Left lung (tissue), 4 donors: ENCODE measurements at regions not wholly inside any gene's neighbourhood (a gene's known extent, or its start where the extent isn't known, plus 50 kb on each side); places are given as distances from the start of the nearest gene placed in this dataset.

ENCODE experiments used
- ATAC-seq: fragments of 200-7000 bp; cut with Tn5 transposase; one replicate; pipeline ENCODE4 v1.9.1; 2020; ENCODE audit warnings: moderate library complexity
- DNase-seq, 4 donors: peaks; one replicate each; pipeline ENCODE4 v3.0.0-alpha.2; 2013 to 2020
- H3K27ac ChIP-seq, 2 donors: fragments of 200-600 bp; sonication (generic) in 1 of 2; one replicate each; pipeline versions ENCODE4 v1.5.0 to v1.8.0; 2020 to 2021
- H3K27me3 ChIP-seq, 2 donors: fragments of 200-600 bp; sonication (generic) in 1 of 2; one replicate each; pipeline versions ENCODE4 v1.5.0 to v1.8.0; 2020 to 2021
- H3K36me3 ChIP-seq, 2 donors: fragments of 200-600 bp; sonication (generic) in 1 of 2; one replicate each; pipeline versions ENCODE4 v1.5.0 to v1.8.0; 2020 to 2021
- H3K4me1 ChIP-seq, 2 donors: fragments of 200-600 bp; one replicate each; pipeline ENCODE4 v1.8.0; 2021
- H3K4me3 ChIP-seq, 2 donors: fragments of 200-600 bp; sonication (generic) in 1 of 2; one replicate each; pipeline versions ENCODE4 v1.5.0 to v1.8.0; 2020 to 2021; ENCODE audit warnings: mild to moderate bottlenecking in 1 of 2
- H3K9me3 ChIP-seq, 2 donors: fragments of 200-600 bp; sonication (generic) in 1 of 2; one replicate each; pipeline versions ENCODE4 v1.5.0 to v1.8.0; 2020 to 2021
- intact Hi-C, 2 donors: fragments of 100-400 bp; cut with DNase I; formaldehyde crosslinking; loops; one replicate each; pipeline versions ENCODE4 v1.11.2 to v1.14.2; 2022
- TF ChIP-seq, protein P1 (sequence below), 2 donors: fragments of 200-600 bp; sonication (generic) in 1 of 2; IDR thresholded peaks; one replicate each; pipeline versions ENCODE4 v1.5.0 to v1.8.0; 2021; ENCODE audit warnings: antibody characterized with exemption in 2 of 2
- donor health status: DM: no; HTN: yes; CAD: no.
- donor health status: DM: no; HTN: no; CAD: no.

DNA sequence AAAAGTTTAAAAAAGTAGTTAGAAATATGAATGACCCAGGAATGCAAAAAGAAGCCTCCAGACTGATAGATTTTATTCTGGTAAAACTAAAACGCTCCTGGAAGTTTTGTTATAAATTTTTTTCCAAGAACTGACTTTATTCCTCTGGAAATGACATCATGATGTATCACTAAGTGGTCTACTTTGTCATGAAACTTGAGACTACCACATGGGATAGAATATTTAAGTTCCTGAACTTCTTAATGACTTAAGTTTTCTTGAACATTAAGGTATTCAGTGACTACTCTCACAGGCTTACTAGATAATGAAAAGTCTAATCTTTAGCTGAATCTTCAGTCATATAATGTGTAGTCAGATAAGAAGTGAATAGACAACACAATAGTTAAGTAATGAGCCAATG lies 842.2 kb downstream of the USP25 start:
- Histone ChIP-seq H3K36me3 (no peaks in the 10 kb centered on the region), H3K9me3 (no peaks in the 10 kb centered on the region), H3K4me3 (no peak overlapping the region), H3K4me1 (no peaks in the 10 kb centered on the region), H3K27ac (no peak overlapping the region), H3K27me3 (no peaks in the 10 kb centered on the region)
- intact Hi-C loops, result no loop called here
- no peak for DNase-seq
- TF ChIP-seq, protein P1, sequence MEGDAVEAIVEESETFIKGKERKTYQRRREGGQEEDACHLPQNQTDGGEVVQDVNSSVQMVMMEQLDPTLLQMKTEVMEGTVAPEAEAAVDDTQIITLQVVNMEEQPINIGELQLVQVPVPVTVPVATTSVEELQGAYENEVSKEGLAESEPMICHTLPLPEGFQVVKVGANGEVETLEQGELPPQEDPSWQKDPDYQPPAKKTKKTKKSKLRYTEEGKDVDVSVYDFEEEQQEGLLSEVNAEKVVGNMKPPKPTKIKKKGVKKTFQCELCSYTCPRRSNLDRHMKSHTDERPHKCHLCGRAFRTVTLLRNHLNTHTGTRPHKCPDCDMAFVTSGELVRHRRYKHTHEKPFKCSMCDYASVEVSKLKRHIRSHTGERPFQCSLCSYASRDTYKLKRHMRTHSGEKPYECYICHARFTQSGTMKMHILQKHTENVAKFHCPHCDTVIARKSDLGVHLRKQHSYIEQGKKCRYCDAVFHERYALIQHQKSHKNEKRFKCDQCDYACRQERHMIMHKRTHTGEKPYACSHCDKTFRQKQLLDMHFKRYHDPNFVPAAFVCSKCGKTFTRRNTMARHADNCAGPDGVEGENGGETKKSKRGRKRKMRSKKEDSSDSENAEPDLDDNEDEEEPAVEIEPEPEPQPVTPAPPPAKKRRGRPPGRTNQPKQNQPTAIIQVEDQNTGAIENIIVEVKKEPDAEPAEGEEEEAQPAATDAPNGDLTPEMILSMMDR (IDR thresholded peaks at IDR 0.05), result no peak
- ATAC-seq, result no peak

DNA sequence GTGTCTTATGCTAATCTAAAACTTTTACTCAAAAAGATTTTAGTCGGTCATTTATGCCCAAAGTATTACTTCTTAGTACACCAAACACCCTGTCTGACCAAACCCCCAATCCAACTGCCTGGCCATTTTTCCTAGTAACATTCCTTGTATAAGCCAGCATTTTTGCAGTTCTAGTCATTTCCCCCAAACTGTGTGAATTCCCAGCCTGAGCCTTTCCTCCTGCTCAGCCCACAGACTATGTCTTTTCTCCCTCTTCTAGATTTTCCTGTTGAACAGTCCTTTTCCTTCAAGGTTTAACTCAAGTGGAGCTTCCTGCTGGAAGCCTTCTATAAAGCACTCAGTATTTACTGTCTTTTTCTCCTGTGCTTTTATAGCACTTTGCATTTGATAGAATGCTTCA lies 843.8 kb downstream of the USP25 start:
- H3K4me3 ChIP-seq, result no peak overlapping the region
- H3K36me3 ChIP-seq, result no peaks in the 10 kb centered on the region
- no peak overlapping the region for H3K27ac ChIP-seq
- DNase-seq (no peak), ATAC-seq (peak; percentile 26)
- no peaks in the 10 kb centered on the region for H3K4me1 ChIP-seq
- TF ChIP-seq, protein P1 (IDR thresholded peaks at IDR 0.05), result no peak
- intact Hi-C loops, result no loop called here
- no peaks in the 10 kb centered on the region for H3K9me3 ChIP-seq
- H3K27me3 ChIP-seq, result no peaks in the 10 kb centered on the region

DNA sequence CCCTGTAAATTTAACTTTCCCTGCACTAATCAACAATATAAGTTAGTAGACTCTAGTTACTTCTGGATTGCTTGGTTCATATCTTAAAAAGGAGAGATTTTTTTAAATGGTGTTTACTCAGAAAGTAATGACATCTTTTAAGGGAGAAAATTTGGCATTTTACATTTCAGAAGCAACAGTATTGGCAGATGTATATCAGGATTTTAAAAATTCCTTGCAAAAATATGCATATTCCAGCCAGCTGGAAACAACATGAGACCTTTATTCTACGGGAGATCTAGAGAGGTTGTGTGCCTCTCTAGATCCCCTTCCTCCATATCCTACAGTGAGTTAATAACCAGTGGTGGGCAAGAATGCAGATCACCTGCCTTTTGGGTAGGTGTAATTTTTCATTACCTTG lies 848.2 kb downstream of the USP25 start:
- DNase-seq (no peak), ATAC-seq (no peak)
- Histone ChIP-seq H3K9me3 (no peaks in the 10 kb centered on the region), H3K4me1 (peaks cover 0 to 6% of the 10 kb centered on the region in 2 donors), H3K4me3 (no peak overlapping the region), H3K27me3 (no peaks in the 10 kb centered on the region), H3K36me3 (no peaks in the 10 kb centered on the region), H3K27ac (no peak overlapping the region)
- TF ChIP-seq, protein P1 (IDR thresholded peaks at IDR 0.05), result no peak
- intact Hi-C loops, result no loop called here

DNA sequence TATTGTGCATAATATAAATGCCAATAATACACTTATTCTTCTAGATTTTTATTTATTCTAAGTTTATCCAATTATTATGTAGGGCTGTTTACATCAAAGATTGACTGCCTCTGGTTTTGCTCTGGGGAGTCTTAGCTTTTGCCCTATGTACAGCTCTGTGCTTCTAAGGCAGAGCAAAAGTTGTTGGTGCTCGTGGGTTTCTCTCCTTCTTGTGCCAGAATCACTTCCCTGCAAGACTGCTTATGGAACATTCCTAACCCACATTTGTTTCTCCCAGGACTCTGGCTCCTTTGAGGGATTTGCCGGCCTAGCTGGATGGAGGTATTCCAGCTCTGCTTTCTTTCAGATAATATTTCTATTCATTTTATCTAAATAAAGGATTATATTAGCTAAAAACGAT lies 849.1 kb downstream of the USP25 start:
- ATAC-seq (no peak), DNase-seq (peak in 1 of 4 donors; percentile 26)
- H3K36me3 ChIP-seq, result no peaks in the 10 kb centered on the region
- no peaks in the 10 kb centered on the region for H3K27me3 ChIP-seq
- H3K4me3 ChIP-seq, result no peak overlapping the region
- no peak overlapping the region for H3K27ac ChIP-seq
- H3K4me1 ChIP-seq, result peaks cover 0 to 6% of the 10 kb centered on the region in 2 donors
- TF ChIP-seq, protein P1 (IDR thresholded peaks at IDR 0.05), result no peak
- no peaks in the 10 kb centered on the region for H3K9me3 ChIP-seq
- intact Hi-C loops, result no loop called here

DNA sequence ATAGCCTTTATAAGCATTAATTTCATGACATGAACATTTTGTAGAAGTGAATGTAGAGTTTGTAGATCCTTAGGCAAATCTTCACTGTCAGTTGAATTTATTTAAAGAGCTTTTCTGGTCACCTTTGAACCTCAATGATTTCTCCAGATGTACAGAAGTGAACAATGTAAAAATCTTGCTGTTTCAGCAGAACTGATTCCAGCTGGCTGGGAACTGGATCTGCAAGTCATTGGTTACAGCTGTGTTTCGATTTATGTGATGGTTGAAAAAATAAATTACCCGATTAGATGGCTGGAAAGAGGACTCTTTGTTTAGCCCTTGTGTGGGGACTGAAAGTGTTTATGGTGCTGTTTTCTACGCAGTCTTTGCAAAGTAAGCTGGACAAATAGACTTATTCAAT lies 849.8 kb downstream of the USP25 start:
- TF ChIP-seq, protein P1 (IDR thresholded peaks at IDR 0.05), result no peak
- Histone ChIP-seq H3K27ac (peak overlapping the region in 1 of 2 donors; percentile 28), H3K9me3 (no peaks in the 10 kb centered on the region), H3K36me3 (no peaks in the 10 kb centered on the region), H3K4me3 (no peak overlapping the region), H3K27me3 (no peaks in the 10 kb centered on the region), H3K4me1 (peaks cover 0 to 6% of the 10 kb centered on the region in 2 donors)
- ATAC-seq (no peak), DNase-seq (peak in 2 of 4 donors; percentile 87 to 89)
- intact Hi-C loops, result no loop called here
